Neural cell (in vitro differentiated cells): ENCODE measurements at regions not wholly inside any gene's neighbourhood (a gene's known extent, or its start where the extent isn't known, plus 50 kb on each side); places are given as distances from the start of the nearest gene placed in this dataset.

Experiments
- H2AFZ ChIP-seq: fragments of 200-600, 300-800 bp; sonication (generic), shearing (Covaris generic); 2 replicates; pipeline ENCODE4 v1.6.0; 2014; ENCODE audit warnings: low read depth, mild to moderate bottlenecking, antibody characterized with exemption, low read length, moderate library complexity
- H3F3A ChIP-seq: fragments of 200-600 bp; shearing (Covaris generic); 2 replicates; pipeline ENCODE4 v1.6.1; 2016; ENCODE audit warnings: mild to moderate bottlenecking, moderate library complexity, mixed read lengths, antibody characterized with exemption, low read length; ENCODE audit not compliant: insufficient read depth, poor library complexity, severe bottlenecking
- H3K27ac ChIP-seq: fragments of 200-600, 300-800 bp; sonication (generic), shearing (Covaris generic); 2 replicates; pipeline ENCODE4 v1.5.1; 2014; ENCODE audit warnings: mild to moderate bottlenecking, low read length, moderate library complexity
- H3K27me3 ChIP-seq: fragments of 300-800, 200-600 bp; sonication (generic), shearing (Covaris generic); 2 replicates; pipeline ENCODE4 v1.6.0; 2014; ENCODE audit warnings: mild to moderate bottlenecking, low read depth, low read length, moderate library complexity; ENCODE audit not compliant: insufficient read depth
- H3K36me3 ChIP-seq: fragments of 300-800, 200-600 bp; sonication (generic), shearing (Covaris generic); 2 replicates; pipeline ENCODE4 v1.5.1; 2014; ENCODE audit warnings: mild to moderate bottlenecking, antibody characterized with exemption, low read length, moderate library complexity; ENCODE audit not compliant: insufficient read depth
- H3K4me2 ChIP-seq: fragments of 300-800, 200-600 bp; sonication (generic), shearing (Covaris generic); 2 replicates; pipeline ENCODE4 v1.6.0; 2014; ENCODE audit warnings: mild to moderate bottlenecking, low read length
- H3K4me3 ChIP-seq: fragments of 300-800, 200-600 bp; sonication (generic), shearing (Covaris generic); 2 replicates; pipeline ENCODE4 v1.5.1; 2014; ENCODE audit warnings: mild to moderate bottlenecking, low read length, moderate library complexity
- H3K79me2 ChIP-seq: fragments of 200-600 bp; shearing (Covaris generic); replicated peaks from 2 replicates; pipeline ENCODE4 v1.6.0; 2014; ENCODE audit warnings: mild to moderate bottlenecking, low read length, moderate library complexity; ENCODE audit not compliant: insufficient read depth
- H3K9ac ChIP-seq: fragments of 300-800, 200-600 bp; sonication (generic), shearing (Covaris generic); 2 replicates; pipeline ENCODE4 v1.6.1; 2016; ENCODE audit warnings: mild to moderate bottlenecking, low read length, mixed read lengths
- H3K9me2 ChIP-seq: fragments of 200-600 bp; shearing (Covaris generic); 2 replicates; pipeline ENCODE4 v1.6.1; 2016; ENCODE audit warnings: mild to moderate bottlenecking, low read length, mixed read lengths; ENCODE audit not compliant: insufficient read depth
- H3K9me3 ChIP-seq: fragments of 200-600, 300-800 bp; sonication (generic), shearing (Covaris generic); 2 replicates; pipeline ENCODE4 v1.6.1; 2016; ENCODE audit warnings: mild to moderate bottlenecking, mixed run types, low read length, moderate library complexity, mixed read lengths
- H4K20me1 ChIP-seq: fragments of 200-600 bp; shearing (Covaris generic); 2 replicates; pipeline ENCODE4 v1.6.1; 2016; ENCODE audit warnings: mild to moderate bottlenecking, mixed run types; ENCODE audit not compliant: insufficient read depth
- CTCF ChIP-seq: fragments of 450-650 bp; IDR thresholded peaks from 2 replicates; pipeline ENCODE4 v1.5.1; 2014; ENCODE audit warnings: antibody characterized with exemption, mild to moderate bottlenecking, moderate library complexity; ENCODE audit not compliant: poor library complexity, severe bottlenecking
- EP300 ChIP-seq: fragments of 450-650 bp; conservative IDR thresholded peaks from 2 replicates; pipeline ENCODE4 v1.6.1; 2014; ENCODE audit warnings: antibody characterized with exemption, mild to moderate bottlenecking, moderate library complexity; ENCODE audit not compliant: poor library complexity, severe bottlenecking
- EZH2 ChIP-seq: fragments of 200-600, 300-800 bp; shearing (Covaris generic), sonication (generic); IDR thresholded peaks from 2 replicates; pipeline ENCODE4 v1.6.1; 2014; ENCODE audit warnings: antibody characterized with exemption, low read length, borderline replicate concordance, mild to moderate bottlenecking; ENCODE audit not compliant: insufficient read depth, poor library complexity, severe bottlenecking
- MXI1 ChIP-seq: fragments of 450-650 bp; conservative IDR thresholded peaks from 2 replicates; pipeline ENCODE4 v1.6.1; 2014; ENCODE audit warnings: antibody characterized with exemption, mild to moderate bottlenecking; ENCODE audit not compliant: poor library complexity, severe bottlenecking
- POLR2AphosphoS5 ChIP-seq: IDR thresholded peaks from 2 replicates; pipeline ENCODE4 v1.6.1; 2012
- RAD21 ChIP-seq: fragments of 450-650 bp; conservative IDR thresholded peaks from 2 replicates; pipeline ENCODE4 v1.6.1; 2014; ENCODE audit warnings: antibody characterized with exemption, mild to moderate bottlenecking, moderate library complexity
- SMC3 ChIP-seq: fragments of 450-650 bp; conservative IDR thresholded peaks from 2 replicates; pipeline ENCODE4 v1.6.1; 2014; ENCODE audit warnings: antibody characterized with exemption, mild to moderate bottlenecking, moderate library complexity; ENCODE audit not compliant: poor library complexity
- TAF1 ChIP-seq: IDR thresholded peaks from 2 replicates; pipeline ENCODE4 v1.6.1; 2012; ENCODE audit warnings: low read depth
- TF ChIP-seq, protein P1 (sequence below): IDR thresholded peaks from 2 replicates; pipeline ENCODE4 v1.6.1; 2012; ENCODE audit warnings: borderline replicate concordance

GRCh38 chr1:218945050-218945449, 228.6 kb upstream of the LYPLAL1 start:
- Histone ChIP-seq H3K4me3 (no peak overlapping the region), H3K9me3 (no peaks in the 10 kb centered on the region), H3K36me3 (no peaks in the 10 kb centered on the region), H3K9me2 (no peaks in the 10 kb centered on the region), H4K20me1 (no peaks in the 10 kb centered on the region), H3K9ac (no peak overlapping the region), H3F3A (no peaks in the 10 kb centered on the region), H3K27ac (no peak overlapping the region), H3K4me2 (no peak overlapping the region), H3K27me3 (no peaks in the 10 kb centered on the region), H3K79me2 (no peaks in the 10 kb centered on the region), H2AFZ (no peak overlapping the region)
- no peak for TF ChIP-seq CTCF
- no peak for TF ChIP-seq RAD21
- no peak for TF ChIP-seq SMC3
- no peak for TF ChIP-seq EZH2
- TF ChIP-seq EP300 = no peak
- no peak for TF ChIP-seq MXI1
- TF ChIP-seq, protein P1, sequence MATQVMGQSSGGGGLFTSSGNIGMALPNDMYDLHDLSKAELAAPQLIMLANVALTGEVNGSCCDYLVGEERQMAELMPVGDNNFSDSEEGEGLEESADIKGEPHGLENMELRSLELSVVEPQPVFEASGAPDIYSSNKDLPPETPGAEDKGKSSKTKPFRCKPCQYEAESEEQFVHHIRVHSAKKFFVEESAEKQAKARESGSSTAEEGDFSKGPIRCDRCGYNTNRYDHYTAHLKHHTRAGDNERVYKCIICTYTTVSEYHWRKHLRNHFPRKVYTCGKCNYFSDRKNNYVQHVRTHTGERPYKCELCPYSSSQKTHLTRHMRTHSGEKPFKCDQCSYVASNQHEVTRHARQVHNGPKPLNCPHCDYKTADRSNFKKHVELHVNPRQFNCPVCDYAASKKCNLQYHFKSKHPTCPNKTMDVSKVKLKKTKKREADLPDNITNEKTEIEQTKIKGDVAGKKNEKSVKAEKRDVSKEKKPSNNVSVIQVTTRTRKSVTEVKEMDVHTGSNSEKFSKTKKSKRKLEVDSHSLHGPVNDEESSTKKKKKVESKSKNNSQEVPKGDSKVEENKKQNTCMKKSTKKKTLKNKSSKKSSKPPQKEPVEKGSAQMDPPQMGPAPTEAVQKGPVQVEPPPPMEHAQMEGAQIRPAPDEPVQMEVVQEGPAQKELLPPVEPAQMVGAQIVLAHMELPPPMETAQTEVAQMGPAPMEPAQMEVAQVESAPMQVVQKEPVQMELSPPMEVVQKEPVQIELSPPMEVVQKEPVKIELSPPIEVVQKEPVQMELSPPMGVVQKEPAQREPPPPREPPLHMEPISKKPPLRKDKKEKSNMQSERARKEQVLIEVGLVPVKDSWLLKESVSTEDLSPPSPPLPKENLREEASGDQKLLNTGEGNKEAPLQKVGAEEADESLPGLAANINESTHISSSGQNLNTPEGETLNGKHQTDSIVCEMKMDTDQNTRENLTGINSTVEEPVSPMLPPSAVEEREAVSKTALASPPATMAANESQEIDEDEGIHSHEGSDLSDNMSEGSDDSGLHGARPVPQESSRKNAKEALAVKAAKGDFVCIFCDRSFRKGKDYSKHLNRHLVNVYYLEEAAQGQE = no peak
- TF ChIP-seq TAF1 = no peak
- TF ChIP-seq POLR2AphosphoS5 = no peak

- Histone ChIP-seq H3K4me2 (no peak overlapping the region), H3K9ac (no peak overlapping the region), H3K27ac (no peak overlapping the region), H3K27me3 (no peaks in the 10 kb centered on the region), H4K20me1 (no peaks in the 10 kb centered on the region), H3K4me3 (no peak overlapping the region), H2AFZ (no peak overlapping the region), H3K9me3 (no peaks in the 10 kb centered on the region), H3K79me2 (no peaks in the 10 kb centered on the region), H3K9me2 (no peaks in the 10 kb centered on the region), H3F3A (no peaks in the 10 kb centered on the region), H3K36me3 (no peaks in the 10 kb centered on the region)
- TF ChIP-seq RAD21 (no peak), SMC3 (no peak), TAF1 (no peak), EZH2 (no peak), POLR2AphosphoS5 (no peak), EP300 (no peak), MXI1 (no peak), CTCF (no peak)
- TF ChIP-seq, protein P1 = no peak
These were observed 227.5 kb upstream of the LYPLAL1 start for GRCh38 chr1:218946147-218946546.
